ENCODE measurements at regions not wholly inside any gene's neighbourhood (a gene's known extent, or its start where the extent isn't known, plus 50 kb on each side); places are given as distances from the start of the nearest gene placed in this dataset.

DNA sequence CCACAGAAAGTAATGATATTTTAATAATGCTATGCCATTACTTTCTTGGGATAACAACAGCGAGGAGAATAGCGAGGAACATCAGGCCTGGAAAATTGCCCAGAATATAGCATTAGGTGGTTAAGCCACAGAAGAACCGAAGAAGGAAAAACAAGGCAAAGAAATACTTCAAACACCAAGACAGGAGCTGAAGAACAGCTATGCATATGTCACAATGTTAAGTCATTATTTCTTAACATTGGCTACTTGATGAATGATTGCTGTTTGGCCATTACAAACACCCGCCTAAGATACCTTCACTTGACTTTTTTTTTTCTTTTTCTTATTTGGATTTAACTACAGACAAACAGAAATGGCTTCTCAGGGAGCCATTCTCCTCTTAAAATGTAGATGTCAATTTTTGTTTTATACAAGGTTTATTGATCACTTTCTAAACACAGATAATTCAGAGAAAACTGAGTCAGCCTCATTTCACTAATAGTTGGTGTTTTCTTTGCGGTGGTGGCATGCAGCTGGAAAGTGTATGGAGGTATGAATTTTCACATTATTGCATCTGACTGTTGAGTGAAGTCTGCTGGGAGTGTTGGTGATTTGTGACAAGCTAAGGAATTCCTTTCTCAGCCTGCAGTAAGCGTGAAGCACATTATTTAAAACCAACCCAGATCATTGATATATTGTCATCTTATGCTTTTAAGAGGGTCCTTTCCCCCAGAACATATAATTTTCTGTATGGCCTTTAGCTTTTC, 705.7 kb upstream of the NR2F2 start:
- TF ChIP-seq, protein P1, sequence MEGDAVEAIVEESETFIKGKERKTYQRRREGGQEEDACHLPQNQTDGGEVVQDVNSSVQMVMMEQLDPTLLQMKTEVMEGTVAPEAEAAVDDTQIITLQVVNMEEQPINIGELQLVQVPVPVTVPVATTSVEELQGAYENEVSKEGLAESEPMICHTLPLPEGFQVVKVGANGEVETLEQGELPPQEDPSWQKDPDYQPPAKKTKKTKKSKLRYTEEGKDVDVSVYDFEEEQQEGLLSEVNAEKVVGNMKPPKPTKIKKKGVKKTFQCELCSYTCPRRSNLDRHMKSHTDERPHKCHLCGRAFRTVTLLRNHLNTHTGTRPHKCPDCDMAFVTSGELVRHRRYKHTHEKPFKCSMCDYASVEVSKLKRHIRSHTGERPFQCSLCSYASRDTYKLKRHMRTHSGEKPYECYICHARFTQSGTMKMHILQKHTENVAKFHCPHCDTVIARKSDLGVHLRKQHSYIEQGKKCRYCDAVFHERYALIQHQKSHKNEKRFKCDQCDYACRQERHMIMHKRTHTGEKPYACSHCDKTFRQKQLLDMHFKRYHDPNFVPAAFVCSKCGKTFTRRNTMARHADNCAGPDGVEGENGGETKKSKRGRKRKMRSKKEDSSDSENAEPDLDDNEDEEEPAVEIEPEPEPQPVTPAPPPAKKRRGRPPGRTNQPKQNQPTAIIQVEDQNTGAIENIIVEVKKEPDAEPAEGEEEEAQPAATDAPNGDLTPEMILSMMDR (IDR thresholded peaks at IDR 0.05; ENCODE audit: low read depth, low read length, poor library complexity, severe bottlenecking), result no peak
- TF ChIP-seq EZH2phosphoT487 (IDR thresholded peaks at IDR 0.05; ENCODE audit: borderline replicate concordance, low read length), result no peak

Data from DOHH2 (cell line).